ENCODE measurements at regions not wholly inside any gene's neighbourhood (a gene's known extent, or its start where the extent isn't known, plus 50 kb on each side); places are given as distances from the start of the nearest gene placed in this dataset.

- TF ChIP-seq POLR2AphosphoS5 (IDR thresholded peaks at IDR 0.05; ENCODE audit: low read depth, low read length) (no peak), REST (IDR thresholded peaks at IDR 0.05; ENCODE audit: insufficient read depth in 1 of 2, low read depth in 2 of 2, low read length in 2 of 2) (no peak), SIN3A (IDR thresholded peaks at IDR 0.05; ENCODE audit: borderline replicate concordance, insufficient read depth, low read length) (no peak), TAF1 (IDR thresholded peaks at IDR 0.05; ENCODE audit: borderline replicate concordance, insufficient read depth, low read length) (no peak), FOXP2 (optimal IDR thresholded peaks at IDR 0.05; ENCODE audit: borderline replicate concordance, extremely low read depth, extremely low read length, insufficient read depth) (no peak)
Observed at GRCh38 chr12:83220774-83221173, 534.1 kb downstream of the TMTC2 start.

Measured in PFSK-1 (cell line).